NCI-H748 treated with DMSO at 0.1 percent for 48 hours (cell line): ENCODE measurements at regions not wholly inside any gene's neighbourhood (a gene's known extent, or its start where the extent isn't known, plus 50 kb on each side); places are given as distances from the start of the nearest gene placed in this dataset.

ENCODE experiments used
- DNase-seq: peaks from one replicate; lab custom pipeline; 2025; lab: John Stamatoyannopoulos, UW

- no peak for DNase-seq
Measured at GRCh38 chr13:61485128-61485765, 69.6 kb upstream of the PCDH20 start.

- DNase-seq: no peak
Measured at GRCh38 chr13:61477619-61478018, 62.0 kb upstream of the PCDH20 start.

DNA sequence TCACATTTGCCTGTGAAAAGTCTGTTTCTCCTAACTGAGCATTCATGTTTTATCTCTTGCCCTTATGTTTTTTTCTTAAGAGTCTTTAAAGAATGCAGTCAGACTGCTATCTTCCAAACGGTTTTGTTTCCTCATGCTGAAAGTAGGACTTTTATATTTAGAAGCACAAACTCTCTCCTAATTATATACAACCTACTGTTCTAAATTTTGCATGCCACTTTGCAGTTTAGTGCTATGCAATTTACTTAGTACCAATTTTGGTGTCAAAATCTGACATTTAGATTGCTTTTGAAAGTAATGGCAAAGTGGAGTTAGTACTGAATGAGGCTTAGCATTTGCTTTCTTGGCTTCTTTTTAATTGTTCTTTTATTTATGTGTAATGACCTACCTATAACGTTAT is 55.1 kb upstream of the PCDH20 start:
- DNase-seq: no peak

- no peak for DNase-seq
Measured at GRCh38 chr13:61466280-61466679, 50.6 kb upstream of the PCDH20 start.
